GM21381 (cell line): ENCODE measurements at regions not wholly inside any gene's neighbourhood (a gene's known extent, or its start where the extent isn't known, plus 50 kb on each side); places are given as distances from the start of the nearest gene placed in this dataset.
"Not testable (repeated sequence)": the region's sequence is repeated elsewhere in the genome, so short reads cannot be mapped to it uniquely, and the experiment has no call there.

Experiments used
- ATAC-seq: cut with Tn5 transposase; IDR thresholded peaks from one replicate; pipeline ENCODE4 v1.9.1; 2021; ENCODE audit warnings: mild to moderate bottlenecking, moderate library complexity; ENCODE audit not compliant: unreplicated experiment

DNA sequence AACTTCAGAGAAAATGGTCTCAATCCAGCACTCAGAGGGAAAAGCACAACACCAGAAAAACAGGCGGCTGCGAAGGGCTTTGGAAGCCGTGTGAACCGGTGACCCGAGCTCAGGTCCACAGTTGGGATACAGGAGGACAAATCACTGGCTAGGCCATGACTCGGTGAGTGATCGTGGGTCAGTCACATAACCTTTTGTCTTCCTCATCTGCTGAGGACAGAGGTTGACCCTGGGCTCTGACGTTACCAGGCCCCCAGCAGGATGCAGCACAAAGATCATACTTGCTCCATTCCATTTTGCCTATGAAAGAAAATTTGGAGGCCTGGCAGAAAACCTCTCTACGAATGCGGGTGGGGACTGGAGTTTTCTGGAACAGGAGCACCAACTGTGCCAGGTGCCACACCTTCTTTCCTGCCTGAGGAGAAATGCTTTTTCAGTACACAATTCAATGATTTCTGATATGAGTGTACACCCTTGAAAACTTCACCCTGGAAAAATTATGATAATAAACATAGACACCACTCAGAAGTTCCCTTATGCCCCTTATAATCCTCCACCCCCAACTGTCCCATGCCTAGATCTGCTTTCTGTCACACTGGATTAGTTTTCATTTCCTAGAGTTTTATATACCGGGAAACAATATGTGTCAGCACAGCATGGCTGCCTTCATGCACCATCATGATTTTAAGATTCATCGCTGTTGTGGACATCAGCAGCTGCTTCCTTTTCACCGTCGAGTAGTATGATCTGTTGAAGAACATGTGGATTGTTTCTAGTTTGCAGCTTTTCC, 85.3 kb upstream of the RALGAPA2 start:
- no peak for ATAC-seq

DNA sequence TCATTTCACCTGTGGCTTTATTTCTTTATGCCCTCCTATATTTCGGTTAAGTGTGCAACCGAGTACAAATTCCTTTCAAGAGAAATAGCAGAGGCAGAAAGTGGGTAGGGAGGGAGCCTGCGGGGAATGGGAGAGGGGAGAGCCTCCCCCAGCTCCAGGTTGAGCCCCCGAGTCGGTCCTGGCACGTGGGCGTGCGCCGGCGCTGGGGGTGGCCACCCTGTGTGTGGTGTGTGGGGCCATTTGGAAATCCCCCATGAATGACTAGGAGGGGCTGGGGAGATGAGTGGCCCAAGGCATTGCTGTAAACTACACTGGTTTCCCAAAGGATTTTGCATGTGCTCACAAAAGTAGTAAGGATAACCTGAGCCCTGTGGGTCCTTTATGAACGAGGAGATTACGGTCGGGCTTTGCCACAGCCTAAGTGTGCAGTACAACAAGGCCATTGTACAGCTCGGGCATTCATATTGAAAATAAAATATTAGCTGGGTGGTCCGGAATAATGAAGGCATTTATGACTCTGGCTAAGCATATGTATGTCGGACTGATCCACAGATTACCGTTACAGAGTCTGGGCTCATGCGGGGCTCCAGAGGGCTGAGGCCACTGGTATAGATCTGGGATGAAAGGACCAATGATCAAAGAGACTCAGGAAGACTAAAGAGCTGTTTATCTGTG, 84.5 kb upstream of the RALGAPA2 start:
- ATAC-seq, result no peak

DNA sequence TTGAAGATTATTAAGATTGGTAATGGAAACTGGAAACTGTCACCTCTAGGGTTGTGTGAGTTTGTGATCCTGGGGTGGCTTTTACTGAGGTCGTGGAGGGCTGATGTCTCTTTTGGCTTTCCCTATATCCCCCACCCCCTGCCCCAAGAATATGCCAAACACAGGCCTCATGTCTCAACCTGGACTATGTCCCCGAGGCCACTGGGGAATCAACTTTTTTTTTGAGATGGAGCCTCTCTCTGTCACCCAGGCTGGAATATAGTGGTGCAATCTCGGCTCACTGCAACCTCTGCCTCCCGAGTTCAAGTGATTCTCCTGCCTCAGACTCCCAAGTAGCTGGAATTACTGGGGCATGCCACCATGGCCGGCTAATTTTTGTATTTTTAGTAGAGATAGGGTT, 83.3 kb upstream of the RALGAPA2 start:
- ATAC-seq, result no peak

DNA sequence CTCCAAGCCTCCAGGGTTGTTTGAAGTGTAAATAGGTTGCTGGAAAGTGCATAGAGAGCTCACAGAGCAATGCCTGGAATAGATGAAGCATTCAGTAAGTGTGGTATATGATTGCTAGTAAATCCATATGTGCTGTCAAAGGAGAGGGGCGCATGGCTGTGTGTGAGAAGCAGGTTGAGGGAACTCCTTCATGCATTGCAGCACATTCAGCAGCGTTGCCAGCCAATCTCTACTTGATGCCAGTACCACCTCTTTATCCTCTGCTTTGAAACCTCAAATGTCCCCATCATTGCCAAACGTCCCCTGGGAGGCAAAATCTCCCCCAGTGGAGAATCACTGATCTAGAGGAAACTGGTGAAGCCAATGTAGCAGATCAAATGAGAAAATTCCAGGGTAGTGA, 82.7 kb upstream of the RALGAPA2 start:
- no peak for ATAC-seq

DNA sequence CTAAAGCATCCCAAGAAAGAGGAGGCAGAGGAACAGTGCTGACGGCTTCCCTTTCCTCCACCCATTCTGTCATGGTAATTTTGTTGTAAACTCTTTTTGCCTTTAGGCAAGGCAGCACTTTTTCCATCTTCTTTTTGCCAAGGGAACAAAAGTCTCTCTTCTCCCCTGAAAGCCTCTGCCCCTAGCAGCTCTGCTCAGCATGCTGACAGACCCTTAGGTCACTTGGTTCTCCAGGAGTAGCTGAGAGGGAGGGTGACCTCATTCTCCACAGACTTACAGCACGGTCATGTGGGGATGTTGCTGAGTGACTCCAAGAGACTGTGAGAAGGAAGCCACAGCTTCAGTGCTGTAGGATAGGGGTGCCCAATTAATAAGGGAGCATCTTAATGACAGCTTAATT, 81.1 kb upstream of the RALGAPA2 start:
- ATAC-seq, result no peak

DNA sequence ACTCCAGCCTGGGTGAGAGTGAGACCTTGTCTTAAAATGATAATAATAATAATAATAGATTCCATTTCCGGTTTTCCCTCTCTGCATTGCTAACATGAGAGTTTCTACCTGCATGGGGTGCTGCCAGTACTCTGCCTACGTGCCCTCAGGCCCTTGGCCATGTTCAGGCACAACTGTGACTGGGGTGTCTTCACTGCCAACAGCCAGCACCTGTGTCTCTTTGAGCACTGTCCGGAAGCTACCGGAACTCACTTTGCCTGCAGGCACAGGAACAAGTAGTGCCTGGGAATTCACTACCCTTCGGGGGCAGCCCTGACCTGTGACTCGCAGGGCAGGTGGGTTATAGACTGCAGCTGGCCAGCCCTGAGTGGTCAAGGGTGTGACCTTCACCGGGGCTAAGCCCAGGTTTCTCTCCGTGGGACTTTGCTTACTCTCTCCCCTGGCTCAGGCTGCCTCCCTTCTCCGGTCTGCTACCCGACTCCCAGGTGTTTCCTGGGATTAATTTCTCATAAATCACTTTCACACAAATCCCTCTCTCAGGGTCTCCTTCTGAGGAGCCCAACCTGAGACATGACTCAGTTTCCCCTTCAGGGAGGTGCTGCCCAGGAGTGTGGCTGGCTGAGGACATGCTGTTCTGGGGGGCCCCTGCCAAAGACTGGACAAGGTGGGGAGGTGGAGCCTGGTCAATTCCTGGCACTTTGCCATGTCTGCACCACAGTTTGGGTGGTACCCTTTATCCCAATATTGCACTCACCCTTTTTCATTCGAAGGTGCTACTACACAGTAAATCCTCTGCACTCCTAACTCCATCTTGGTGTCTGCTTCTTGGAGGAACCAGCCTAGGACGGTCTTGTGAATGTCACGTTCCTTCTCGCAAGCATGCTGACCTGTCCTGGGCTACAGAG, 79.5 kb upstream of the RALGAPA2 start:
- no peak for ATAC-seq

DNA sequence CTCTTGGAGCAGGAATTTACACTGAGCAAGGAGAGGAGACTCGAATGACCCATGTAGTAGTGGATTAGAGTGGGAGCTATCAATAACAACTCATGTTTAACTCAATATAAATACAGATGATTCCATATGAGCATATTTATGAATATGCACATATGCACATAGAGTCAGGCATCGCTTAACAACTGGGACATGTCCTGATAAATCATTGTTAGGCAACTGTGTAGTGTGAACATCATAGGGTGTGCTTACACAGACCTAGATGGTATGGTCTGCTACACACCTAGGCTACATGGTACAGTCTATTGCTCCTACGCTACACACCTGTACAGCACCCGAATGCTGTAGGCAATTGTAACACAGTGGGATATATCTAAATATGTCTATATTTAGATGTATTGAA, 75.9 kb upstream of the RALGAPA2 start:
- no peak for ATAC-seq

DNA sequence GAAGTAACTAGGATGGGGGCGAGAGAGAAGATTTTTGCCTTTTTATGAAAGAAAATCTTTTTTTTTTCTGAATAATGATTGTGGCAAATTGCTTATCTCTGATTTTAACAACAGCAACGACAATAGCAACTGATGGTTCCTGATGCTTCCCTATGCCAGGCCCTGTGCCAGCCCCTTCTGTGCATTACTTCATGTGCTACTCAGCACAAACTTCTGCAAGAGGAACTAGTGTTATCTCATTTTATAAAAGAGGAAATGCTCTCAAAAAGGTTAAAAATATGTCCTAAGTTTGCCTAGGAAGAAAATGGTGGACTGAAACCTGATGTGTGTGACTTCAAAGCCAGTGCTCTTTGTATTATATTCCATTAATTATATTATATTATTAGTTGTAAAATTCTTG, 74.0 kb upstream of the RALGAPA2 start:
- ATAC-seq, result no peak

DNA sequence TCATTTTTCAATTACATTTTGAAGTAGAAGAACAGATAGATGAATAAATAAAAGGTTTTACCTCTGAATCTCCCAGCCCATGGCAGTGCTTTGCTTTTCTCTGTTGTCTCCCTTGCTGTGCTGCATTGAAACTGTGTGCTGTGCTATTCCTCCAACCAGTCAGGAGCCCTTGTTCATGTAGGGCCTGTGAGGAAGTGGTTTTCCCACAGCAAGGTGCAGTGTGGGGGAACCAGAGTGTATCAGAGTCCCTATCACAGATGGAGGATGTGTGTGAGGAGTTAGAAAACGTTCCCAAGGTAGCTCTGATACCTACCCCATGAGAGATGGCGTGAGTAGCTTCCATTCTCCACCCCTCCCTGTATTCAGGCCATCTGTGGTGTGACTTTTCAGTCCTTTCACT, 72.8 kb upstream of the RALGAPA2 start:
- no peak for ATAC-seq

DNA sequence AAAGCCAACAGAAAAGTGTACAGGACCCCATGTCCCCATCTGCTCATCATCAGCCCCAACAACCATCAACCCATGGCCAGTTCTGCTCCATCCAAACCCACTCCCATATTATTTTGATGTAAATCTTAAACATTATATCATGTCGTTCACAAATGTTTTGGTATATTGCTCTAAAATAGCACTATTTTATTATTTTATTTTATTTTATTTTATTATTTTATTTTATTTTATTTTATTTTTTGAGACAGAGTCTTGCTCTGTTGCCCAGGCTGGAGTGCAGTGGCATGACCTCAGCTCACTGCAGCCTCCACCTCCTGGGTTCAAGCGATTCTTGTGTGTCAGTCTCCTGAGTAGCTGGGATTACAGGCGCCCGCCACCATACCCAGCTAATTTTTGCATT, 72.0 kb upstream of the RALGAPA2 start:
- ATAC-seq, result not testable (repeated sequence)

DNA sequence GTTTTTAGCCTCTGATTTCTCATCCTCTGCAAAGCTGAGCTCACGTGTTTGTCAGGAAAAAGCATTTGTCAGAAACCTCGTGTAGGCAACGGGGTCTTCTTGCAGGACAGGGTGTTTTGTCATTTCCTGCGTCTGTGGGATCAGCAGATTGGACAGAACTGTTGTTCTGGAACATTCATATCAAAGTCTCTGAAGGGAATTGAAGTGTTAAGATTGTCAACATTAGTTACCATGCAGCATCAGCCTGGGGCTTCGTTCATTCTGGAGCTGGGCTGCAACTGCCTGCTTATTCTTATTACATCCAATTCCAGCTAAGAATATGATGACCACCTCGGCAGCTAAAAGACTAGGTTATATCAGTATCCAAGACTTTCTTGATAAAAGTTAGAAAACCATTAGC, 71.0 kb upstream of the RALGAPA2 start:
- ATAC-seq, result no peak

DNA sequence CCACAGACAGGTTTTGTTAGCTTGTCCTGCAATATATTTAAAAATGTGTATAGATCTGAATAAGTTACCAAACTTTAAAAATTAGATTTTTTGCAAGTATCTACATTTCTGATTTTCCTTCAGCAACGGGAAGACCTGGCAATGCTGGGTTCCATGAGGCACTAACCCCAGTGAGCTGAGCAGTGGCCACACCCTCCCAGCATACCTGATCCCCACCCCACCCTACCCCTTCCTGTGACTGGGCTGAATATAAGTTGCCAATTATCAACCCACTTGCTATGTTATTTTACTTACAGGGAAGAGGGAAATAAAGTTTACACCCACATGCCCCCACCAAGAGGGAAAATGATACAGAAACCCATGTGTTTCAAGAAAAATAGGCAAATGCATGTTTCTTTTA, 70.3 kb upstream of the RALGAPA2 start:
- no peak for ATAC-seq

DNA sequence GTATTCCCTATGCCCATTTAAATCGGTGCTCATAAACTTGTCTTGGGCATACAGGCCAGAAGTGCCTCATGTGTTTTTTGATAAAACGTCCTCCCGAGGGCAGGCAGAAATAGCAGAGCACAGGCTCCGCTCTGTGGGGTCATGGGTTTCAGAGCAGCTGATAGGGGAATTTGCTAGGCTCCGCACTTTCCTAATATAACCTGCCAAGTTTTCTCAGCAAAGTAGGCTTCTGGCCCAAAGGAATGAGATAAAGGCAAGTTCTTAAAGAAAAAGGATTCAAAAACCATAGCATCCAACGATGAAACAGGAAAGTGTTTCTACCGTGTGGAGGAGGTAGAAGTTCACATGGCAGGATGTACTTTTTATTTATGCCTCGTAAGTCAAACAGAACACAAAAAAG, 69.8 kb upstream of the RALGAPA2 start:
- ATAC-seq, result no peak

DNA sequence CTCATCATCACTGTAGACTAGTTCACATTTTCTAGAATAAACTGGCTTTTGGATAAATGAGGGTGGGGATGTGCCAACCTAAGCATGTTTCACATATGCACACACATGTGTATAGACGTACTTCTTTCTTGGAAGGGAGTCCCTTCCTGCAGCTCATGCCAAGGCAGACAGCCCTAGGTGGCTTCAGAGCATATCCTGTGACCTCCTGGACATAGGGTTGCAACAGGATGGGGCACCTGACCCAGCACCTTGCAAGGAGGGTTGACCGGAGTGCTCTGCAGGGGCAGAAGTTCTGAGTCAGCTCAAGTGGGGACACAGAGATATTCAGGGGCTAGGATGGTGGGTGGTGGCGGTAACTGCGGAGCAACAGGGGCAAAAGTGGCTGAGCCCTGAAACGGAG, 68.6 kb upstream of the RALGAPA2 start:
- no peak for ATAC-seq

DNA sequence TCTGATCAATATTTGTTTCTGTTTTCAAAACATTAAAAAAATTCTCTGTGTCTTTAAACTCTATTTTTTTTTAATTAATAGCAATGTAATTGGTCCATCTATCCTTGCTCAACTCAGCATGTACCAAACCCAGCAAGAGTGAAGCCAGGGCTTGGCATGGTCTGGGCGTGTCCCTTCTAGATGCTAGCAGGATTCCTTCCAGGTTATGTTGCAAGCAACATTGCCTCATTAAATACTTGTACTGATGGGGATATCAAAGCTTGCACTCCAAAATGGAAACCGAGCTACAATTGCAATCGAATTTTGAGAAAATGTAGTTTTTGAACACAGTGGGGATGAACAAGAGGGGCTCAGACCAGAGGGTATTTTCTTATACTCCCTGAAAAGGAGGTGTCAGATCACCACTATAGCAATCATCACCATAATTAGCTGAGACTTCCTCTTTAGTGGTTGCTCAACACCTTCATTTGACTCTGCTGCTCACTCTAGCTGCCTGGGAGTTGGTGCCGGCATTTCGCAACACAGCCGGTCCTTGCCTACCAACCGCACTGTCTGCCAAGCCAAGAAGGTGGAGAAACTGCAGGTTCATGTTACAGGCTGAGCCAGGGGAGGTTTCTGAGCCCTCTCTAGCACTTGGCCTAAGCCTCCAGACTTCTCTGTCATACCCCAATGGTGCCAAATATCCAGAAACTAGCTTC, 67.8 kb upstream of the RALGAPA2 start:
- ATAC-seq, result no peak

DNA sequence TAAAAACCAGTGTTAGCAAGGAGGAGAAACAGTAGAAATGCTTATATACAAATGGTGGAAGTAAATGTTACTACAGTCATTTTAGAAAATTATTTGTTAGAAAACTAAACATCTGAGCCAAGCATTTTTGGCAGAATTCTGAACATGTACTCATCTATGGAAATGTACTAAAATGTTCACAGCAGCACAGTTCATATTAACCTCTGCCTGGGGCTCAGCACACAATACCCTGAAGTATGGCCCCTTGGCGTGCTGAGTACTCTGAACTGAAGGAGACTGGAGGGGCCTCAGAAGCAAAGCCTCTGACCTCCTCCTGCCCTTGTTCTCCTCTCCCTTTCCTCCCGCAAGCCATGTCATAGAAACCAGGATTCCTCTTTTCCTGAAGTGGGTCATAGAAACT, 66.2 kb upstream of the RALGAPA2 start:
- no peak for ATAC-seq

DNA sequence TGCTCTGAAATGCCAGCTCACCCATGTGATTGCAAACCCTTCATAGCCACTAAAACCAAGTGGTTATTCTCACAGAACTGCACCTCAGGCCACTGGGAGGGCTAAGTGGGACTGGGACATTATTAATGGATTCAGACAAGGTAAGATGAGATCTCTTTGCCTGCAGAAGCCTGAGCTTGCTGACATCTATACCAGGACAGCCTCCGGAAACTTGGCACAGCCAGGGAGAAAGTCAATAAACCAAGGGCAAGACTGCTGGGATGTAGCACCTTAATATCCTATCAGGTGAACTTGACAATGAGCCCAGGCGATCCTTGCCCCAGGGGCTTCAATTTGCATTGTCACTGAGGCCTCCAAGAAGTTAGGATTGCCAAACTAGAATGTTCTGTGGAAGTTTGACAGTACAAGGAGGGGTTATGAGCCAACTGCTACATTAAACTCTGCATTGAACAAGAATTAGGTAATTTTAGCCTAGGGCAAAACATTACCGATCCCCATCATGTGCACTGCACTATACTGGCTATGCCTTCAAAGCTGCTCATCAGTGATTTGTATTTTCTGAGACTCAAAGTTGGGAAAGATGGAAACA, 60.1 kb upstream of the RALGAPA2 start:
- no peak for ATAC-seq

DNA sequence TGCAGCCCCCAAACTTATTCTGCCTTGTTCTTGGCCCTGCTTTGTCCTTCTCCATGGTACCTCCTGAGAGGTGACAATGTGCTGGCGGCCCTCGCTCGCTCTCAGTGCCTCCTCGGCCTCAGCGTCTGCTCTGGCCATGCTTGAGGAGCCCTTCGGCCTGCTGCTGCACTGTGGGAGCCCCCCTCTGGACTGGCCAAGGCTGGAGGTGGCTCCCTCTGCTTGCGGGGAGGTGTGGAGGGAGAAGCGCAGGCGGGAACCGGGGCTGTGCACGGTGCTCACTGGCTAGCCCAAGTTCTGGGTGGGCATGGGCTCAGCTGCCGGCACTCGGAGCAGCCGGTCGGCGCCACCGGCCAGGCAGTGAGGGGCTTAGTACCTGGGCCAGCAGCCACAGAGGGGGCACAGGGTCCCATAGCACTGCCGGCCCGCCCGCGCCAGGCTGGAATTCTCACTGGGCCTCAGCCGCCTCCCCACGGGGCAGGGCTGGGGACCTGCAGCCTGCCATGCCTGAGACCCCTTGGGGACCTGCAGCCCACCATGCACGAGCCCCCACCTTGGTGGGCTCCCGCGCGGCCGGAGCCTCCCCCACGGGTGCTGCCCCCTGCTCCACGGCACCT, 55.9 kb upstream of the RALGAPA2 start:
- ATAC-seq, result no peak

DNA sequence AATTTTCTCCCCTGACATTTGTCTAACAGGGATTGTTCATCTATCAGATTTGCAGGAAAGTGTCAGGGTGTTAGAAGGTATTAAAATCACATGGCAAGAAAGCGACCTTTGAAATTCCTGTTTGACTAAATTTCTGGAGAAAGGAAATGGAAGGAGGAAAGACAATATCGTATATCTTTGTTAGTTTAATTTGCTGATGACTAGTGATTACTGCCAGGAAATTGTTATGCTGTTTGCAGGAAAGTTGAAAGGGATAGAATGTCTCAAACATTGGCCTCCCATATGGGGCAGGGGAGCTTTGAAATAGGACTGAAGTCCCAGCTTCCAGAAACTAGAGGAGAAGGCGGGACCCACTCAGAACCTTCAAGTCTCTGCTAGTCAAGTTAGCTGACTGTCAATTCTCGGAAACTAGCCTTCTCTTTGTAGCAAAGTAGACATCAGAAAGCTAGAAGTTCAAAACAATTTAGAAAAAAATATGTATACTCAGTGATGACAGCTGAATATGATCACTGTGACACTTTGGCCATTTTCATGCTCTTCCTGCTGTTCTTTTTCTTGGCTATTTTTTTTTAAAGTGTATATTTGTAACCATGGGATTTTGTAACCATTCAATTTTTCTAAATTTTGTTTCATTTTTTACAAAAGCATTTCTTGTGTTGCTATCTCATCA, 53.4 kb upstream of the RALGAPA2 start:
- no peak for ATAC-seq

DNA sequence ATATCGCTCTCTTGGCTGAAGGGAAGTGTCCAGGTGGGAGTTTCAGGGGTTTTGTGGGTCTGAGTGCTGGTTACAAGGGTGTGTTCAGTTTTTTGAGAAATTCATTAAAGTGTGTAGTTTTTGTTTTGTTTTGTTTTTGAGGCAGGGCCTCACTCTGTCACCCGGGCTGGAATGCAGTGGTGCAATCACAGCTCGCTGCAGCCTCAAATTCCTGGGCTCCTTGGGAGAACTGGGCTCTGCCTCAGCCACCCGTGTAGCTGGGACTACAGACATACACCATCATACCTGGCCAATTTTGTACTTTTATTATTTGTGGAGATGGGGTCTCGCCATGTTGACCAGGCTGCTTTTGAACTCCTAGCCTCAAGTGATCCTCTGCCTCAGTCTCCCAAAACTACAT, 51.2 kb upstream of the RALGAPA2 start:
- ATAC-seq, result no peak
